ENCODE measurements at regions not wholly inside any gene's neighbourhood (a gene's known extent, or its start where the extent isn't known, plus 50 kb on each side); places are given as distances from the start of the nearest gene placed in this dataset.

DNA sequence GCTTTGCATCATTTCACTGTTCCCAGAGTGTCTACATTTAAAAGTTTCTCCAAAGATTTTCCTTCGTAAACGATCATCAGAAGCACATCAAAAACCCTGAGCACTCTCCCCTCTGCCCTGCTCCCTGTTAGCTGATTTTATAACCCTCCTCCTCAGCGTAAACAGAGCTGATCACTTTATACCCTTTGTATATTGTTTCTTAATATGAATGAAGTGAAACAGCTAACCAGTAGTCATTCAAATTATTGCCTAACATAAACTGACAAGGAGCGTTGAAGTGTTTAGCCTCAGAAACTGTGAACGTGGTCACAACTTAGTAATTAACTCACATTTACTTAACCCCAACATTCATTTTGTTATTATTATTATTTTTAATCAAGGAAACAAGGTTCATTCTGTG is 160.0 kb upstream of the FOXF1 start:
- CTCF ChIA-PET, result interaction anchor here (0.9 to 1.4 kb wide), 2 partner anchors 10 to 168 kb away, joined by 3 to 4 read pairs; no protein-coding TSS in a partner anchor
- no TSS peak for BruUV-seq (replicated peaks)

More for the DNA sequence above, 160.0 kb upstream of the FOXF1 start:
- no peaks in the 10 kb centered on the region for H3K79me2 ChIP-seq (ENCODE audit: insufficient read depth, low read length)
- H3K9me2 ChIP-seq (ENCODE audit: insufficient read depth), result no peaks in the 10 kb centered on the region
- POLR2A ChIA-PET, result no interaction called here
- RAD21 ChIA-PET (ENCODE audit: low non-redundant PET in 1 of 2, low total read pairs in 2 of 2, uncharacterized antibody in 2 of 2, unreplicated experiment in 2 of 2), result no interaction called here
- no peak overlapping the region for H3K4me2 ChIP-seq (ENCODE audit: low read length)
- no peaks in the 10 kb centered on the region for H3K27me3 ChIP-seq (ENCODE audit: insufficient read depth, low read length)
- H3K36me3 ChIP-seq (ENCODE audit: control insufficient read depth in 1 of 2, insufficient read depth in 2 of 2, low read length in 2 of 2), result no peaks in the 10 kb centered on the region
- no peak for TF ChIP-seq SP1 (IDR thresholded peaks at IDR 0.05; ENCODE audit: low read depth)
- TF ChIP-seq POLR2A (IDR thresholded peaks at IDR 0.05; ENCODE audit: borderline replicate concordance, extremely low read depth, insufficient read depth, insufficient read length), result no peak
- no peak for TF ChIP-seq EZH2 (IDR thresholded peaks at IDR 0.05)
- no peak for TF ChIP-seq FOSL1 (IDR thresholded peaks at IDR 0.05; ENCODE audit: low read depth)
- no peak for TF ChIP-seq CBX3 (IDR thresholded peaks at IDR 0.05; ENCODE audit: low read depth)
- TF ChIP-seq ZBTB33 (IDR thresholded peaks at IDR 0.05; ENCODE audit: extremely low read depth, insufficient replicate concordance, low read length), result no peak
- no peak for TF ChIP-seq ZFX (IDR thresholded peaks at IDR 0.05)
- TF ChIP-seq, protein P1, sequence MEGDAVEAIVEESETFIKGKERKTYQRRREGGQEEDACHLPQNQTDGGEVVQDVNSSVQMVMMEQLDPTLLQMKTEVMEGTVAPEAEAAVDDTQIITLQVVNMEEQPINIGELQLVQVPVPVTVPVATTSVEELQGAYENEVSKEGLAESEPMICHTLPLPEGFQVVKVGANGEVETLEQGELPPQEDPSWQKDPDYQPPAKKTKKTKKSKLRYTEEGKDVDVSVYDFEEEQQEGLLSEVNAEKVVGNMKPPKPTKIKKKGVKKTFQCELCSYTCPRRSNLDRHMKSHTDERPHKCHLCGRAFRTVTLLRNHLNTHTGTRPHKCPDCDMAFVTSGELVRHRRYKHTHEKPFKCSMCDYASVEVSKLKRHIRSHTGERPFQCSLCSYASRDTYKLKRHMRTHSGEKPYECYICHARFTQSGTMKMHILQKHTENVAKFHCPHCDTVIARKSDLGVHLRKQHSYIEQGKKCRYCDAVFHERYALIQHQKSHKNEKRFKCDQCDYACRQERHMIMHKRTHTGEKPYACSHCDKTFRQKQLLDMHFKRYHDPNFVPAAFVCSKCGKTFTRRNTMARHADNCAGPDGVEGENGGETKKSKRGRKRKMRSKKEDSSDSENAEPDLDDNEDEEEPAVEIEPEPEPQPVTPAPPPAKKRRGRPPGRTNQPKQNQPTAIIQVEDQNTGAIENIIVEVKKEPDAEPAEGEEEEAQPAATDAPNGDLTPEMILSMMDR (IDR thresholded peaks at IDR 0.05 in 2 of 3, conservative IDR thresholded peaks at IDR 0.05 in 1 of 3; ENCODE audit: borderline replicate concordance in 1 of 3, insufficient read depth in 1 of 3, low read depth in 2 of 3, low read length in 2 of 3), result no peak
- intact Hi-C loops (cut with micrococcal nuclease), result no loop called here
- DNase-seq (ENCODE audit: low read depth, low spot score) (no peak), ATAC-seq (no peak)
- H3K9ac ChIP-seq (ENCODE audit: low read length), result no peak overlapping the region
- no peaks in the 10 kb centered on the region for H3K9me3 ChIP-seq (ENCODE audit: control insufficient read depth in 1 of 2, insufficient read depth in 1 of 2, low read depth in 1 of 2, low read length in 2 of 2)
- H4K20me1 ChIP-seq (ENCODE audit: insufficient read depth), result no peaks in the 10 kb centered on the region
- no peak overlapping the region for H3K27ac ChIP-seq (ENCODE audit: low read depth, low read length)
- H2AFZ ChIP-seq (ENCODE audit: low read depth, low read length, poor library complexity, severe bottlenecking), result no peak overlapping the region
- peaks cover 26 to 43% of the 10 kb centered on the region in 2 experiments for H3K4me1 ChIP-seq (ENCODE audit: control insufficient read depth in 1 of 2, insufficient read depth in 2 of 2, low read length in 2 of 2)
- H3K4me3 ChIP-seq (replicated peaks in 1 of 2; ENCODE audit: low read depth in 1 of 2, low read length in 2 of 2), result no peak overlapping the region
